ENCODE measurements at regions not wholly inside any gene's neighbourhood (a gene's known extent, or its start where the extent isn't known, plus 50 kb on each side); places are given as distances from the start of the nearest gene placed in this dataset.
"Not testable (repeated sequence)": the region's sequence is repeated elsewhere in the genome, so short reads cannot be mapped to it uniquely, and the experiment has no call there.

GRCh38 chr13:46463719-46464118, 76.7 kb upstream of the RUBCNL start:
- DNase-seq = no peak

- DNase-seq = not testable (repeated sequence)
Measured at GRCh38 chr13:46460223-46460622, 73.2 kb upstream of the RUBCNL start.

- not testable (repeated sequence) for DNase-seq
Measured at GRCh38 chr13:46457255-46457654, 70.2 kb upstream of the RUBCNL start.

DNA sequence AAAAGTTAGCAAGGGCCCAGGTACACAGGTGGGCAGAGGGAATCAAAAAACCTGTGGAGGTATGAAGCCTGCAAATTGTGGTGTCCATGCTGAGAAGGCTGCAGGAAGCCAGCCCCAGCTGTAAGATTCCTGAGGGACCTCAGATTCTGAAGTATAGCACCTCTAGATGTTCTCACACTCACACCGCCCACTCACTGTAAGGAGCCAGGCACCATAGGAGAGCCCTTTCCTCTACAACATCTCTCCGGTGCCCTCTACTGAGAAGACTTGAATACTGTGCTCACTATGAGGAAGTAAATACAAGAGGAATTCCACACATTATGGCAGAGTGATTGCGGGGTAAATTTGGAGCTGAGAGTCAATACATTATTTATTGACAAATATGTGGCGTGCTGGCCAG, 68.9 kb upstream of the RUBCNL start:
- peak; percentile 16 for DNase-seq

DNA sequence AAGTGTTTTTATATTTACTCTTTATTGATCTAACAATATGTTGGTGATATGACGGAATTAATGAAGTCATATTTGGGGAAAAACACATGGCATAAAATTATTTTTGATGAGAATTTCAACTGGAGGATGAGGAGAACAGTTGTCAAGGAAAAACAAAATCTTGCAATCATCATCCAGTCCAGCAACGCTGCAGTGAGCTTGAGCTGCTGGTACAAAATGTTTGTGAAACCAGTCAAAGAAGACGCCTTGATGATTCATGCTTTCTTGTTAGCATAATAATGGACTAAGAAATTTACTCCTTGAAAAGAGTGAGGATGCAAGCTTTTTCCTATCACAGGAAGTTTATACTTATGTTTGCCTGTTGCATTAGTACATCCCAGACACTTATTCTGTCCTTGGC, 64.1 kb upstream of the RUBCNL start:
- not testable (repeated sequence) for DNase-seq

DNA sequence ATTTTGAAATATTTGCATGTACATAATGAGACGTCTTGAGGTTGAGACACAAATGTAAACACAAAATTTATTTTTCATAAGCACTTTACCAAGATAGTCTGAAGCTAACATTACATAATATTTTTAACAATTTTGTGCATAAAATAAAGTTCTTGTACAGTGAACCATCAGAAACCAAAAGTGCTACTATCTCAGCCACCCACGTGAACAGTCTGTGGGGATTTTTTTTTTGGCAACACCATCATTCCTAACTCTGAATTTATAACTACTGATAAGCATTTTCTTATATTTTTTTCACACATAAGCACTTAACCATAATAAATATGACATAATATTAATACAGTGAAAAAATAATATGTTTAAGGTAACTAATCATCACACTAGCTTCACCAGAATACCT, 62.9 kb upstream of the RUBCNL start:
- not testable (repeated sequence) for DNase-seq

DNA sequence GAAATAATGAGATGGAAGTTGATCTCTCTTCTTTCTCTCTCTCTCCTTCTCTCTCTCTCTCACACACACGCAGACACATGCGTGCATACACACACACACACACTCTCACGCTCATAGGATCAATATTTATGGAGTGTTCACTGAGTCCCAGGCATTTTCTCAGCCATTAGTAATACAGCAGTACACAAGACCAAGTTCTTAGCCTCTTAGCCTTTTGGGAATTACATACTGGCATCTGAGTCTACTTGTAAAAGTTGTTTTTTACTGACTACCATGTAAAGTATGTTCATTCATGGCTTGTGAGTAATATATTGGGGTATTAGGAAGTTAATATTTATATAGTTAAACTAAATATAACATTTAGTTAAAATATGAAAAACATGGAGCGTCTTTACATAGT, 61.1 kb upstream of the RUBCNL start:
- not testable (repeated sequence) for DNase-seq

DNA sequence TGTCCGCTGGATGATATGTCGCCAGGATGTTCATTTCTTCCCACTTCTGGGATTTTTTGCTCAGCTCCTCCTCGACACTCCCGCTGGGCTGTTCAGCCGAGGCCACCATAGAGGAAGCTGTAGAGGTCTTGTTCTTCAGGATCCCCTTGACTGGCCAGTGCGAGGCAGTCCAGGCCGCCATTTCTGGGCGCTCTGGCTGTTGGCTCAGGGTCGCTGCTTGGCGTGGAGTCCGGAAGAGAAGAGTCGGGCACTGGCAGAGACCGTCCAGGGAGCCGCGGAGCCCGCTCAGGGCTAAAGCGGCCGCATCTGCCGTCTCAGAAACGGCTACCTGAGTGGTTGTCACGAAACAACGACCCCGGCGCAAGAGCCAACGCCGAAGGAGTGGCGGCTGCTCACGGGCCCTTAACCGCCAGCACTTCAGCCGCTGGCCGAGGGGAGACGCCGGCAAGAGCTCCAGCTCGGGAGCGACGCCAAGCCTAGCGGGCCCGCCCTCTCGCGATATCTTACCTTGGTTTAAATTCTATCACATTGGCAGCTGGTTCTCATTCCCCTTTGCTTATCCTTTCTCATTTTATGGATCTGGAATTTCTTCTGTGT, 50.9 kb upstream of the RUBCNL start:
- peak; percentile 79 for DNase-seq

All from DMS53 (cell line).